Limb (tissue), 2 donors: ENCODE measurements at regions not wholly inside any gene's neighbourhood (a gene's known extent, or its start where the extent isn't known, plus 50 kb on each side); places are given as distances from the start of the nearest gene placed in this dataset.
"Not testable (repeated sequence)": the region's sequence is repeated elsewhere in the genome, so short reads cannot be mapped to it uniquely, and the experiment has no call there.

ENCODE experiments used
- DNase-seq, 2 donors: peaks; one replicate each; pipeline ENCODE4 v3.0.0-alpha.2; 2016; ENCODE audit errors: extremely low spot score in 2 of 2

DNA sequence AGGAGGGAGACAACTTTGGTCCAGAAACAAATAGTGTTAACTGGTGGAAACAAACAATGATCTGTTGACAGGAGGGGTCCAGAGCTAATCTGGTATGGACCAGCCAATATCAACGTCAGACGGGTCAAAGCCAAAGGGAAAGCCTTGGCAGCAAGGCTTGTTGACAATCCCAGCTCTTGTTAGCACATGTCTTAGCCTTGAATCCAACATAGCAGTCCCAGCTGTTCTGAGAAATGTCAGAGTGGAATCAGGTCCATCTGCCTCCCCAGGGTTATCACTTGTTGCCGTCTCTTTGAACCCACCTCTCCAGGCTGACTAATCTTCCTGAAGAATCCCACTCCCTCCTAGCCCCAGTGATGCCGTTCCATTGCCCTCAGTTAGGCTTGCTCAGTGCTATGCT, 404.6 kb upstream of the MCTP2 start:
- peak in 1 of 2 donors; percentile 50 for DNase-seq

DNA sequence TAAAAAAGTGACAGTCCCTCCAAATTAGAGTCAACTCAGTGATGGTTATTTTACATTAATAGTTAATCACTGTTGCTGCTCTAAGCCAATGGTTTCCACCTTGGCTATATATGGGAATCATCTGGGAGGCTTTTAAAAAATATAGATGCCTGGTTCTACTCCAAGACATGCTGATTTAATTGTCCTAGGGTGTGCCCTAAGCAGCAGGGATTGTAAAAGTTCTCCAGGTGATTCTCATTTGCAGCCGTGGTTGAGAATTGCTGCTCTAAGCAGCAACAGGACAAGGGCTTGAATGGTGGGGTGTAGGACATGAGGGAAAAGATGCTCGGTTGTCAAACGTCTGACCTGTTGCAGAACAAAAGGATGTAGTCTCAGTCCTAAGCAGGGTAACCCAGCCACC, 405.1 kb upstream of the MCTP2 start:
- no peak for DNase-seq

DNA sequence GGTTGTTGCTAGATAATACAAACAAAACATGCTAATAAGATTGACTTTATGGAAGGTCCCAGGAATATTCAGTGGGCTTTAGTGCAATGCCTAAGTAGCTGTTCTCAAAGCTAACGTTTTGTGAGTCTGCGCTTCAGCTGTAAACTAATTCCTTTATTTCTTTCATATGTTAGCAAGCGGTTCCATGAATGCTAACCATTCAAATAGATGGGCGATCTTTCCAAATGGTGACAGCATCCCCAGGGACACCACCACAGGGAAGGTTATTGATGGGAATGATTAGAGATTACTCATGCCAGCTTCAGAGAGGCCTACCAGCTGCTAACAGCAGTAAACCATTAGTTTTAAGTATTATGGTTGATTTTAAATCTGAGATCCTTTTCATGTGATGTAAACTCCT, 405.7 kb upstream of the MCTP2 start:
- DNase-seq = no peak

DNA sequence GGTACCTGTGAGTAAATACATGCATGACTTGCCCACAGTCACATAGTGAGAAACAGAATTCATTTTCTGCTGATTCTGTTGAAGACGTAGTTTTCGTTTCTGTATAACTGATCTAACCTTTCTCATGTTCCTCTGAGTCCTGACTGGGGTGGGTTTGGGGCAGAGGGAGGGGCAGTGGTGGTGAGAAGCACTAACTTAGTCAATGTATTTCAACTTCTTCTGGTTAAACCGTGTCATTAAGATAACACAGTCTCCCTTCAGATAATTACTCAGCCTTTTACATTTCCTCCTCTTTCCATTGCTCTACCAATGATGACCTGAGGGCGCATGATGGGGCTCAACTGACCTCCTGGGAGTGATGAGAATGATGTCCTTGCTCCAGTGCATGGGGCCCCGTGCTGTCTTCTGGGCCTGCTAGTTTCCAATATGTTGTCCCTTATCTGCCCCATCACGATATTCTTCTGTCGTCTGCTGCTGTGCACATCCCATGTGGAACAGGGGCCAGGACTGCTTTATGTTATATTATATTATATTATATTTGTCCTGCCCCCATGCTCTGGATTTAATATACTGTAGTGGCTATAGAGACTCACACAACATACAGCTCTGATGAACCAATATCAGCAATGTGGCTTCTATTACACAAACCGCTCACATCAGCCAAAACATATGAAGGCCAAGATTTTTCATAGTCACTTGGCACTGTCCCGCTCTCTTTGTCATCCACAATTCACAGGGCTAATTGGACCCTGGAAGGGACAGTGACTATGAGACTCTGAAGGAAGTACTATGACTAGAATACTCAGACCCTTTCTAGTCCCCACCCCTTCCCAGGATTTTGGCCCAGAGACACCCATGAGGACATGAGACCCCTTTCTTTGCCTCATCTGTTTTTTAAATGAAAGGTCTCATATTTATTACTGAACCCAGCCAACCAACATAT, 407.1 kb upstream of the MCTP2 start:
- peak in 1 of 2 donors; percentile 44 for DNase-seq

DNA sequence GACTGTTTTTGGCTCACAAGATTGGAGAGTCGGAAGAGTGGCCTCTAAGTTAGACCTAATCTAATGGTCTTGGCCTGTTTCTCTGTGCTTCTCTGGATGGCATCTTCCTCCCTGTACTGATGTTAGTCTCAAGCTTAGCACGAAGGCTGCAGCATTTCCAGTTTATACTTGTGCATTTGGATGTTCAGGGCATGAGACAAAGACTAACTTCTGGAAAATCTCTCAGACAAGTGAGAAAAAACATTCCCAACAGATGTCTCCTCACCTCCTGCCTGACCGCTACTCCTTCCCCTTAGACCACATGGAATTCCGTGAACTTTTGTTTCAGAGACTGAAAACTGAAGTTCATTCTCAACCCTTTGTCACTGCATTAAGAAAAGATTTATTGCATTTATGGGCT, 410.8 kb upstream of the MCTP2 start:
- DNase-seq = peak in 1 of 2 donors; percentile 20

DNA sequence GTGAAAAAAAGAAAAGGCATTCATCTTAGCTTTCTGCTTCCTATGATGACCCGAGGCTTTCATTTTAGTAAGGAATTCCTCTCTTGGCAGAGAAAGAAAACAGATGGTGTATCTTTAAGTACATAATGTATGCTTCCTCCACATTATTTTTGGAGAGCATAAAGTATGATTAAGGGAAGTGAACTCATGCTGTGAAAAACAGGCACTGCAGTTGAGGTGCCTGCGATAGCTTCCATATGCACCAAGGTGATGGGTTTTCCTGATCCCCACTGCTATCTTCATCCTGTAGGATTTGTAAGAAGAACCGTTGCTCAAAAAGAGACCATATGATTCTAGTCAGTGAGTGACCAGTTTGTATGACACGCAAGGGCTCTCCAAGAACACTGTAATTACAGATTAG, 411.5 kb upstream of the MCTP2 start:
- DNase-seq = peak in 1 of 2 donors; percentile 68

DNA sequence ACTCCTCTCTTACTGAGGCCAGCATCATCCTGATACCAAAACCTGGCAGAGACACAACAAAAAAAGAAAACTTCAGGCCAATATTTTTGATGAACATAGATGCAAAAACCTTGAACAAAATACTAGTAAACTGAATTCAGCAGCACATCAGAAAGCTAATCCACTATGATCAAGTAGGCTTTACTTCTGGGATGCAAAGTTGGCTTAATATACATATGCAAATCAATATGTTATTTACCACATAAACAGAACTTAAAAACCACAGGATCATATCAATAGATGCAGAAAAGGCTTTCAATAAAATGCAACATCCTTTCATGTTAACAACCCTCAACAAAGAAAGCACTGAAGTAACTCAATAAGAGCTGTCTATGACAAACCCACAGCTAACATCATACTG, 414.5 kb upstream of the MCTP2 start:
- DNase-seq = no peak

DNA sequence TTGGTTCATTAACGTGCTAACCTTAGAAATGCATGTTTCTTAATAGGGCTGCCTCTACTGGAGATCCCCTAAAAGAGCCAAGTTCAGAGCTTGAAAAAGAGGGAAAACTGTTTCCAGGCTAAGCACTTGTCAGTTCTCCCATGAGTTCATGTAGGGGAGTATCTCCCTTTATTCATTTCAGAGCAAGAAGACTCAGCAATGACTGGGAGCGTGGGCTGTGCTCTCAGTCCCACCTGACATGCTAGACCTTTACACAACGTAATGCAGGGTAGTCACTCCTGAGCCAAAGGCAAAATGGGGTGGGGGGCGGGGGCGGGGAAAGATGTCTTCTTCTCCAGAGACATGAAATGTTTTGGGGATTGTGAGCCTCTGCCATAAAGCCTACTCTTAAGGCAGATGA, 420.1 kb upstream of the MCTP2 start:
- no peak for DNase-seq

DNA sequence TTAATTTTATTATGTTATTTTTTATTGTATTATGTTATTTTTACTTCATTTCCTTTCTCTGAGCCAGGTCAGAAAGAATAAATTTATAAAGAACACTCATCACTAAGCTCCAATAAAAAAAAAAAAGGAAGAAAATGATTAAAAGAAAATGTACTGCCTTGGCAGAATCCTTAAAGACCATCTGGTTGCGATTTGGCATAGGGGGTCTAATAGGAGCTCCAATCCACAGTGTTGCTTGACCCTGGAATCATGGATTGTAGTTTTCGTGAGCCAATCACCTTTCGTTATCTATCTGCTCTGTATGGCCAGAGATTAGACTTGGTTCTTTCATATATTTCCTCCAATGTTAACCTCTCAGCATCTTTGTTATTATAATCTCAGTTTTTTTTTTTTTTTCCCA, 421.8 kb upstream of the MCTP2 start:
- DNase-seq = no peak

DNA sequence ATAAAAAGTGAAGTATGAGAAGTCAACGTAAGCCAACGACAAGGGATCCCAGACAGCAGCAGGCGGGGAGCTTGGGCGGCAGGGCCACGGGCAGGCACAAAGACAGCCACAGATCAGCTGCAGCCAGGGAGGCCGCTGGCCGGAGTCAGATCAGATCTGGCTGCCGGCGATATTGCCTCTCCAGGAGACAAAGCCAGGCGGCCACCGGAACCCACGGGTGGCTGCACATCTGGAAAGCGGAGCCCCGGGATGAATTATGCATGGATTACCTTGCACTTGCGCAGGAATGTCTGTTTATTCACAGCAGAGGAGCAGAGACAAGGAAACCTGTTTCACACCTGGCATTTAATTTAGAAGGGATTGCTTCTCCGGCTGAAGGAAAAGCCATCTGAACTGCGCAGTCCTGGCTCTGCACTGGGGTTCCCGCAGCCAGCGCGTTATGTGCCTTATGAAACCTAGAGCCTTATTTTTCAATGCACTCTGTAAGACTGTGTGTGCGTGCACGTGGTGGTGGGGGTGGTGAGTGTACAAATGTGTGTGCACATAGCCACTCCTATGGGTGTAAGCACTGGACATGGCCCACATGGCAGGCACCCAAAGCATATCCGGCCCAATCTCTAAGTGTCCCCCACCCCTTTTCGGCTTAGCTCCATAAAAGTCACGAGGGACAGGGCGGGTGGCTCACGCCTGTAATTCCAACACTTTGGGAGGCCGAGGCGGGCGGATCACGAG, 427.8 kb upstream of the MCTP2 start:
- DNase-seq = peak; percentile 36 to 62

DNA sequence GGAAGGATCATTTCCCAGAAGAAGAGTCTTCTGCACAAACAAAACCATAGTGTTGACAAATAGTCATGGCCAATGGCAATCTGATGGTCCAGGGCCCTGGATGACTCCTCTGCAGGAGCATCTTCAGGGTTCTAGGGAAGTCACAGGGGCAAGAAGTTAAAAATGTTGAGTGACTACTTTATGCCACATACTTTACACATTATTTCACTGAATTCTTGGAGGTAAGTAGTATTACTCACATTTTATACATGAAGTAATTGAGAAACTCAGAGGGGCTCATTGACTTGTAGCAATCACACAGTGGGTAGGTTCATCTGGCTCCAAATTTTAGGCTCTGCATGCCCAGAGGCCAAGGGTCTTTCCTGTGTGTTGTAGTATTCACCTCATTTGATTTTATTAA, 430.2 kb upstream of the MCTP2 start:
- no peak for DNase-seq

DNA sequence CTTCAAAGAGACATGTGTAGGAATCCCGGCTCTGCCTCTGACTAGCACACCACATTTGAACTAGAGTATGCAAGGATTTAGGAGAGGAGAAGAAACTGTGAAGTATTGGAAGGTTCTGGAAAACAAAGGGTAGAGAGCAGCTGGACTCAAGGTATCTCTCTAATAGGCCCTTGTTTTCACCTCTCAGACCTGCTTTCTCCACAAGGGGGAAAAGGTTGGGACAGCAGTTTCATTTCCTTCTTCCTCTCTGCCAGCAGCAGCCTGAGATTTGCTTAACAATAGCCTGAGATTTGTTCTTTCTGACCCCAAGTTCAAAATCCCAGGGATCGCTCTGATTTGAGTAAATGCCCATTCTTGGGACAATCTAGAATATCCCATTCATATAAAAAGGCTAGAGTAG, 430.6 kb upstream of the MCTP2 start:
- DNase-seq = no peak

DNA sequence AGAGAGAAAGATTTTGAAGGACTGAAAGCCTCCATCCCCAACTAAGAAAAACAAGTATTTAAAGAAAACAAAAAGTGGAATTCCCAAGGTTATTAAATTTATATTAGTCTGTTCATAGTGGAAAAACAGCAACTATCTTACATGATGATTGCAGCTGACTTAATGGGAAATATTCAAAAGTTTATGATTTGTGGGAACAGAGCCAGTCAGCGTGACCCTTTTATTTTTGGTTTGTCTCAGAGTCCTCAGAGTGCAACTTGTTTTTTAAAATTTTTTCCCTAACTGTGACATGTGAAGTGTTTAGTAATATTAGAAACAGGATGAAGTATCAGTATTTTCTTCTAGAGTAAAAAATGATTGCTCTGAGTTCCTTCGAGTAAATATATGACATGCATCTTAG, 441.9 kb upstream of the MCTP2 start:
- no peak for DNase-seq

DNA sequence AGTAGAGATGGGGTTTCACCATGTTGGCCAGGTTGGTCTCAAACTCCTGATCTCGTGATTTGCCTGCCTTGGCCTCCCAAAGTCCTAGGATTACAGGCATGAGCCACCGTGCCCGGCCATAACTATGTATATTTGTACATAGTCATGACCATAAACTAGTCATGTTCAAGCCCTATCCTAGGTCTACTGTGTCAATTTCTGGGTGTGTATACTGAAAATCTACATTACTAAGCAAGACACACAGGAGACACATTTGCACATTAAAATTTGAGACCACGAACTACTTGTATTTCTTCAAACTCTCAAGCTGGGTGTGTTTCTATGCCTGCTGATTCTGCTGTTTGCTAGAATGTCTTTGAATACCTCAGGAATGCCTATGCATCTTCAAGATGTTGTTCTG, 451.3 kb upstream of the MCTP2 start:
- no peak for DNase-seq

DNA sequence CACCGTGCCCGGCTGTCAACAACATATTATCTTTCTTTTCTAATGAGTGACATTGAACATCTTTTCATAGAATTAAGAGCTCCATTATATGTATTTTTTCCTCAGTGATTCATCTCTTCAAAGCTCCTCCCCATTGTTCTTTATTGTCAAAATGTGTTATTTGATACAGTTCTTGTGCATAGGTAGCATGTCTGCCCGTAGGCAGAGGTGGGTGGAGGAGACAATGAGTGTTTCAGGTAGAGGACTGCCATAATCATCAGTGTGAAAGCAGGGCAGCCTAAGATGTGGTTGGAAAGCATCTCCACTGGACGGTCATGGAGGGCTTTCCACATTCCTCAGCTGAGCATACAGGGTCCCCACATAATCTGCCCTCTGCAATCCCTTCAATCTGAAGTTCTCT, 452.0 kb upstream of the MCTP2 start:
- no peak for DNase-seq

DNA sequence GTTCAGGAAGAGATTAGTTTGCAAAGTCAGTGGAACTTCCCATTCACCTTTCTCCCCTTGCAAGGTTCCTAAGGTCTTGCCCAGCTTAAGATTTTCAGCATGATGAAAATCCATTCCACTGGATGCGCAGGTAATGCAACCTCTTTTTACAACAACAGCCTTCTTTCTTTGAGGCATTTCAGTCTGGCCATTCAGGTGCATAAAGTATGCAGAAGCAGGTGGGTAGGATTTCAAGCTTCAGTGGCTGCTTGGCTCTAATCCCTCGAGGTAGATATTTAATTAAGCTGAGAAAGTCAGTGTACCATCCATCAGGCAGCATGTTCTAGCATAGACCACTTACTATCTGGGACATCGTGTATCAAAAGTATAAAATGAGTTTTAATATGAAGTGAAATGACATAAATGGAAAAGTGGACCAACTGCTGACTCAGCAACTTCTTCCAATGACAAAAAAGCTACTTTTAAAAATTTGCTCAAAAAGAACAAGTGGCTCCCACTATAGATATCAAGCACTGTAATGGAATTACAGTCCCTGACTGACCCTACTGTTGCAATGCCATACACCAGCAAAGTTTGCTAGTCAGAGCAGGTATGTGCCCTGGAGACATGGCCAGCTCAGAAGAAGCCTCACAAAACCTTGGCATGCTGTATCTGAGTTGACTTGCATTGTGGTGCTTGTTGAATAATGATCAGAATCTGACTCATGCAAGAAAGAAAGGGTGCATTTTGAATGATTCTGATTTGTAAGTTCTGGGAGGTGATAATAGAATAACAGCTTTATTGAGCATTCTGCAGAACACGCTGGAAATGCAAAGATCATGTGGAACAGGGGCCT, 459.9 kb upstream of the MCTP2 start:
- no peak for DNase-seq

DNA sequence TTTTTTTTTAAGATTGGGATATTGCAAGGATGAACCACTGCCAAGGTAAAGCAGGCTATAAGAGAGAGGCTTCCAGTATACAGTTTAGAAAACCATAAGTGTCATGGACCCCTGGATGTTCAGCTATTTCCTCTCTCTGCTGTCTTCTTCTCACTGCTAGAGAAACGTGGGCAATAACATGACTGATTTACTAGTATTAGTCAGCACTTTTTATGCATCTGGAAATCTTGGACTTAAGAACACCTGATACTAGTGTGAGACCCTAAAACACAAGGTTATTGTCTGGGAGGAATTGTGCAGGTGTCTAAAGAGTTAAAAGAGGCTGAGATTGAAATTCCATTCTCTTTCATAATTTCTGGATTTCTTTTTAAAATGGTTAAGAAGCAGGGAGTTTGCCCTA, 460.6 kb upstream of the MCTP2 start:
- no peak for DNase-seq

DNA sequence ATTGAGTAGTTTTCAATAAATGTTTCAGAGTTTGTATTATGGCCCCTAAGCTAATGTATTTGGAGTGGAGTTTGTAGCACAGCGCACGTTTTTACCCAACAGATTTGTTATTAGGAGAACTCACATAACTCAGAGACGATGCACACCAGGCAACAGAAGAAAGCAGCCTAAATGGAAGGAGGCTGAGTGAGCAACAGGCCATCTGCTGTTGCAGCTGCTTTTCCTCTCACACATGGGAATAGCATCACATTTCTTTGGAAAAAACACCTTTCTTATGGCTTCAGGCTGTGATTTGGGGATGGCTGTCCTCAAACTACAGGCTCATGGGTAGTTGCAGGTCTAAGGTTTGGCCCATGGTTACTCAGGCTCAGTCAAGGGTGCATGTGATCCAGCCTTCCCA, 469.3 kb upstream of the MCTP2 start:
- no peak for DNase-seq

DNA sequence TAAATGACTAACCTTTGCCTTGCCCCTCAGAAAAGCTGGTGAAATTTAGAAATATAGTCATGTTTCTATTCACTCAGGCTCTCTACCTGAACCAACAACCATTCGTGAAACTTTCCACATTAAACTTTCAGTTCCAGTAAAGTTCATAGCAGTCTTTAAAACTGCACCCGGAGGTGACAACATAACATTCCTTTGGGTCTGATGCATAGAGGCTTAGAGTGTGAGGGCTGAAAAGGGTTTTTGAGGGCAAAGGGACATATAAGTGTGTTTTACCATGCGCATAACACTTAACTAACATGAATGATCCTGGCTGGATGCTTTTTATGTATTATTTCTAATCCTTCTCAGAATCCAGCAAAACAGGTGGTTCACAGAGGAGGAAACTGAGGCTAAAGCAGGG, 471.7 kb upstream of the MCTP2 start:
- no peak for DNase-seq

DNA sequence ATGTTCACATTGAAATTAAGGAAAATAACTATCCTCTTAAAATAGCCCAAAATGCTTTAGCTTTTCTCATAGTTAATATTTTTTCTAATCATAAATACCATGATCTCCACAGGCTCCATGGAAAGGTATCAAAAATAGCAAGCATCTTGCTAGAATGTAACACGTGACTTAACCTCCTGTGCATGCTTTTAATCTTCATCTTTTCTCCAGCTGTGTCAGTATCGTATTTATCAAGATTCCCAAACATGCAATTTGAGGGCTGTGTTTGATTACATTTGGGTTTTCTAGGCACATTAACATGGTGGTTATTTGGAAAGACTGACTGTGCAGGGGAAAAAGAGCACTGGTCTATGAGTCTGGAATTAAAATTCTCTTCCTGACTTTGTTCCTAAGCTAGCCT, 472.5 kb upstream of the MCTP2 start:
- DNase-seq = no peak

DNA sequence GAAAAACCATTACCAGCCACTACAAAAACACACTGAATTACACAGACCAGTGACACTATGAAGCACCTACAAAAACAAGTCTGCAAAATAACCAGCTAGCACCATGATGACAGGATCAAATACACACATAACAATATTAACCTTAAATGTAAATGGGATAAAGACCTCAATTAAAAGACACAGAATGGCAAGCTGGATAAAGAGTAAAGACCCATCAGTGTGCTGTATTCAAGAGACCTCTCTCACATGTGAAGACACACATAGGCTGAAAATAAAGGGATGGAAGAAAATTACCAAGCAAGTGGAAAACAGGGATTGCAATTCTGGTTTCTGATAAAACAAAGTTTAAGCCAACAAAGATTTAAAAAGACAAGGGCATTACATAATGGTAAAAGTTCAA, 482.7 kb upstream of the MCTP2 start:
- no peak for DNase-seq

DNA sequence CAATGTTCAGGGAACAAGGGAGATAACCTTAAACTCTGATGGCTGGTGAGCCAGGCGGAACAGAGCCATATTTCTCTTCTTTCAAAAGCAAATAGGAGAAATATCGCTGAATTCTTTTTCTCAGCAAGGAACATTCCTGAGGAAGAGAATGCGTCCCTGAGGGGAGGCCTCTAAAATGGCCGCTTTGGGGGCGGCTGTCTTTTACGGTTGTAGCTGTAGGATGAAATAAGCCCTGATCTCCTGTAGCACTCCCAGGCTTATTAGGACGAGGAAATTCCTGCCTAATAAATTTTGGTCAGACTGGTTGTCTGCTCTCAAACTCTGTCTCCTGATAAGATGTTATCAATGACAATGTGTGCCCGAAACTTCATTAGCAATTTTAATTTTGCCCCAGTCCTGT, 496.4 kb upstream of the MCTP2 start:
- not testable (repeated sequence) for DNase-seq
